ENCODE measurements at regions not wholly inside any gene's neighbourhood (a gene's known extent, or its start where the extent isn't known, plus 50 kb on each side); places are given as distances from the start of the nearest gene placed in this dataset.
"Not testable (repeated sequence)": the region's sequence is repeated elsewhere in the genome, so short reads cannot be mapped to it uniquely, and the experiment has no call there.

DNA sequence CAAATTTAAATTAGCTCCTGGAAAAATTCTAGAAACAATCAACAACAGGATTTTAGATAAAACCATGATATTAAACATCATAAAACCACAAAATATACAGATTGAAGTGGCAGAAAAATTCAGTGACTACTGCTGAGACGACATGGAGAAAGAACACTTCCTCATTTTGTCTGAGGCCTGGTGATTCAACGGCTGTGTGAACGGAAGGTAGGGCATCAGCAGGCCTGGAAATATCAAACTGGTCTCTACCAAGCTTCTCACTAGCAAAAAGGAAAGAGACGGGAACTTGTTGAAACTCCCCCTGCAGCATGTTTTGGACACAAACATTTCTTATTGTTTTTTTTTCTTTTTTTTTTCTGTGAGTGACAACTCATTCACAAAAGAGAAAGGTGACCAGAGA is 58.0 kb upstream of the AHI1 start:
- no peaks in the 10 kb centered on the region for H3K36me3 ChIP-seq (ENCODE audit: control insufficient read depth in 1 of 2, insufficient read depth in 2 of 2, low read length in 2 of 2)
- no peak overlapping the region for H3K27ac ChIP-seq (ENCODE audit: low read length)
- no peaks in the 10 kb centered on the region for H3K4me1 ChIP-seq (ENCODE audit: control insufficient read depth in 1 of 2, insufficient read depth in 2 of 2, low read length in 2 of 2)
- H3K9me3 ChIP-seq (ENCODE audit: control insufficient read depth in 1 of 2, low read length in 2 of 2): no peaks in the 10 kb centered on the region
- no peak overlapping the region for H3K4me3 ChIP-seq (ENCODE audit: low read depth in 1 of 2, low read length in 2 of 2)
- H3K27me3 ChIP-seq (ENCODE audit: low read depth, low read length): no peaks in the 10 kb centered on the region

GRCh38 chr6:135557582-135557981 is 60.0 kb upstream of the AHI1 start:
- Histone ChIP-seq H3K27ac (ENCODE audit: low read length) (no peak overlapping the region), H3K27me3 (ENCODE audit: low read depth, low read length) (no peaks in the 10 kb centered on the region), H3K4me3 (ENCODE audit: low read depth in 1 of 2, low read length in 2 of 2) (no peak overlapping the region), H3K4me1 (ENCODE audit: control insufficient read depth in 1 of 2, insufficient read depth in 2 of 2, low read length in 2 of 2) (no peaks in the 10 kb centered on the region), H3K36me3 (ENCODE audit: control insufficient read depth in 1 of 2, insufficient read depth in 2 of 2, low read length in 2 of 2) (no peaks in the 10 kb centered on the region), H3K9me3 (ENCODE audit: control insufficient read depth in 1 of 2, low read length in 2 of 2) (no peaks in the 10 kb centered on the region)

- H3K4me3 ChIP-seq (ENCODE audit: low read depth in 1 of 2, low read length in 2 of 2); H3K9me3 ChIP-seq (ENCODE audit: control insufficient read depth in 1 of 2, low read length in 2 of 2); H3K36me3 ChIP-seq (ENCODE audit: control insufficient read depth in 1 of 2, insufficient read depth in 2 of 2, low read length in 2 of 2); H3K4me1 ChIP-seq (ENCODE audit: control insufficient read depth in 1 of 2, insufficient read depth in 2 of 2, low read length in 2 of 2); H3K27ac ChIP-seq (ENCODE audit: low read length); H3K27me3 ChIP-seq (ENCODE audit: low read depth, low read length): not testable (repeated sequence)
Observed at GRCh38 chr6:135565605-135566004, 68.1 kb upstream of the AHI1 start.

- no peaks in the 10 kb centered on the region for H3K27me3 ChIP-seq (ENCODE audit: low read depth, low read length)
- H3K4me3 ChIP-seq (ENCODE audit: low read depth in 1 of 2, low read length in 2 of 2): no peak overlapping the region
- no peak overlapping the region for H3K27ac ChIP-seq (ENCODE audit: low read length)
- H3K4me1 ChIP-seq (ENCODE audit: control insufficient read depth in 1 of 2, insufficient read depth in 2 of 2, low read length in 2 of 2): no peaks in the 10 kb centered on the region
- no peaks in the 10 kb centered on the region for H3K9me3 ChIP-seq (ENCODE audit: control insufficient read depth in 1 of 2, low read length in 2 of 2)
- H3K36me3 ChIP-seq (ENCODE audit: control insufficient read depth in 1 of 2, insufficient read depth in 2 of 2, low read length in 2 of 2): no peaks in the 10 kb centered on the region
Observed at GRCh38 chr6:135566311-135567068, 69.0 kb upstream of the AHI1 start.

- no peaks in the 10 kb centered on the region for H3K27me3 ChIP-seq (ENCODE audit: low read depth, low read length)
- no peaks in the 10 kb centered on the region for H3K4me1 ChIP-seq (ENCODE audit: control insufficient read depth in 1 of 2, insufficient read depth in 2 of 2, low read length in 2 of 2)
- H3K27ac ChIP-seq (ENCODE audit: low read length): no peak overlapping the region
- H3K36me3 ChIP-seq (ENCODE audit: control insufficient read depth in 1 of 2, insufficient read depth in 2 of 2, low read length in 2 of 2): no peaks in the 10 kb centered on the region
- H3K4me3 ChIP-seq (ENCODE audit: low read depth in 1 of 2, low read length in 2 of 2): no peak overlapping the region
- no peaks in the 10 kb centered on the region for H3K9me3 ChIP-seq (ENCODE audit: control insufficient read depth in 1 of 2, low read length in 2 of 2)
Observed at GRCh38 chr6:135567375-135568083, 70.0 kb upstream of the AHI1 start.

DNA sequence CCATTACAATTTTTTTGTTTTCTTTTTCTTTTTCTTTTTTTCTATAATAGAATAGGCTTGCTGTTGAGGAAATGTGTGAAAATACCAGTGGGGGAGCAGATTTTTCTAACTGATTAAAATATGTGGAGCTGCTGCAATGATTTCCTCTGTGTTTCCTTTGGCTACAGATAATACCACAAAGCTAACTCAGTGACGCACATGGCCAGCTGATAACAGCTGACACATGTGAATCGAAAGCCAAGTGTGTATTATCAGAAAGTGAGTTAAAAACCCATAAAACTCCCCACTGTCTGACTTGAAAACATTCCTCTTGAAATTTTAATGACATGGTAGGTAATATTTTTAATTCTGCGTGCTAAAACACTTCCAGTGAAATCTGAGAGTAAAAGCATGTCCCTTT is 70.8 kb upstream of the AHI1 start:
- H3K27ac ChIP-seq (ENCODE audit: low read length): no peak overlapping the region
- no peaks in the 10 kb centered on the region for H3K27me3 ChIP-seq (ENCODE audit: low read depth, low read length)
- no peaks in the 10 kb centered on the region for H3K36me3 ChIP-seq (ENCODE audit: control insufficient read depth in 1 of 2, insufficient read depth in 2 of 2, low read length in 2 of 2)
- no peak overlapping the region for H3K4me3 ChIP-seq (ENCODE audit: low read depth in 1 of 2, low read length in 2 of 2)
- H3K9me3 ChIP-seq (ENCODE audit: control insufficient read depth in 1 of 2, low read length in 2 of 2): no peaks in the 10 kb centered on the region
- no peaks in the 10 kb centered on the region for H3K4me1 ChIP-seq (ENCODE audit: control insufficient read depth in 1 of 2, insufficient read depth in 2 of 2, low read length in 2 of 2)

DNA sequence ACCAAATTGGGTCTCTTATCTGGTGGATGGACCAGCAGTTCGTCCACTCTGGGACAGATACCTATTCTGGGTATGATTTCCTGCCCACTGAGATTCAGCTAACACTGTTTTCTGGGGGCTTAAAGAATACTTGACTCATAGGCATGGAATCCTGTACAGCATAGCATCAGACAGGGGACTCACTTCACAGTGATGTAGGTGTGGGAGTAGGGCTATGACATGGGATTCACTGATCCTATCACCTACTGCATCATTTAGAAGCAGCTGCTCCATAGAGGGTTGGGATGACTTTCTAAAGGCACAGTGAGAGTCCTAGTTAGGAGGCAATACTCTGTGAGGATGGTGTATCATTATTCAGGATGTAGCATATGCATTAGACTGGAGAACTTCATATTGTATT is 74.5 kb upstream of the AHI1 start:
- Histone ChIP-seq H3K4me1 (ENCODE audit: control insufficient read depth in 1 of 2, insufficient read depth in 2 of 2, low read length in 2 of 2) (no peaks in the 10 kb centered on the region), H3K9me3 (ENCODE audit: control insufficient read depth in 1 of 2, low read length in 2 of 2) (no peaks in the 10 kb centered on the region), H3K27me3 (ENCODE audit: low read depth, low read length) (no peaks in the 10 kb centered on the region), H3K36me3 (ENCODE audit: control insufficient read depth in 1 of 2, insufficient read depth in 2 of 2, low read length in 2 of 2) (no peaks in the 10 kb centered on the region), H3K27ac (ENCODE audit: low read length) (no peak overlapping the region), H3K4me3 (ENCODE audit: low read depth in 1 of 2, low read length in 2 of 2) (no peak overlapping the region)

DNA sequence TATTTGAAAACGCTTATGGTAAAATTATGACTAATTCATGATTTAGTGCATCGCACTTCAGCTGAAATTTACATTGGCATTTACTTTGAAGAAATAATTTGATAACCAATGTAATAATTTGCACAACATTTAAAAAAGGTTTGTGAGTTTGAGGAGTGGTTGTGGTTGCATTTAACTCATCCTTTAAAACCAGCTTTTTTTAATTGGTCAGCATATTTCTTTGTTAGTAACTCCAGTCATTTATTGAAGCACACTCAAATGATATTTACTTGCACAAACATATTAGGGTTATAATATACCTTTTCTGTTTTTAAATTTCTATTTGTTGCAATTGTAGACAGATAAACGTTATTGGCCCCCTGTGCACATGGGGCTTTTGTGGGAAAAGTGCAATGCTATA is 78.1 kb upstream of the AHI1 start:
- Histone ChIP-seq H3K4me3 (ENCODE audit: low read depth in 1 of 2, low read length in 2 of 2) (no peak overlapping the region), H3K27me3 (ENCODE audit: low read depth, low read length) (no peaks in the 10 kb centered on the region), H3K36me3 (ENCODE audit: control insufficient read depth in 1 of 2, insufficient read depth in 2 of 2, low read length in 2 of 2) (no peaks in the 10 kb centered on the region), H3K4me1 (ENCODE audit: control insufficient read depth in 1 of 2, insufficient read depth in 2 of 2, low read length in 2 of 2) (no peaks in the 10 kb centered on the region), H3K27ac (ENCODE audit: low read length) (no peak overlapping the region), H3K9me3 (ENCODE audit: control insufficient read depth in 1 of 2, low read length in 2 of 2) (no peaks in the 10 kb centered on the region)

- H3K4me1 ChIP-seq (ENCODE audit: control insufficient read depth in 1 of 2, insufficient read depth in 2 of 2, low read length in 2 of 2): no peaks in the 10 kb centered on the region
- H3K36me3 ChIP-seq (ENCODE audit: control insufficient read depth in 1 of 2, insufficient read depth in 2 of 2, low read length in 2 of 2): no peaks in the 10 kb centered on the region
- H3K4me3 ChIP-seq (ENCODE audit: low read depth in 1 of 2, low read length in 2 of 2): no peak overlapping the region
- no peaks in the 10 kb centered on the region for H3K27me3 ChIP-seq (ENCODE audit: low read depth, low read length)
- H3K9me3 ChIP-seq (ENCODE audit: control insufficient read depth in 1 of 2, low read length in 2 of 2): no peaks in the 10 kb centered on the region
- H3K27ac ChIP-seq (ENCODE audit: low read length): no peak overlapping the region
Observed at GRCh38 chr6:135576055-135576454, 78.5 kb upstream of the AHI1 start.

- Histone ChIP-seq H3K4me3 (ENCODE audit: low read depth in 1 of 2, low read length in 2 of 2) (no peak overlapping the region), H3K27ac (ENCODE audit: low read length) (no peak overlapping the region), H3K9me3 (ENCODE audit: control insufficient read depth in 1 of 2, low read length in 2 of 2) (no peaks in the 10 kb centered on the region), H3K4me1 (ENCODE audit: control insufficient read depth in 1 of 2, insufficient read depth in 2 of 2, low read length in 2 of 2) (no peaks in the 10 kb centered on the region), H3K36me3 (ENCODE audit: control insufficient read depth in 1 of 2, insufficient read depth in 2 of 2, low read length in 2 of 2) (no peaks in the 10 kb centered on the region), H3K27me3 (ENCODE audit: low read depth, low read length) (no peaks in the 10 kb centered on the region)
Observed at GRCh38 chr6:135577059-135577538, 79.6 kb upstream of the AHI1 start.

- Histone ChIP-seq H3K27ac (ENCODE audit: low read length) (no peak overlapping the region), H3K27me3 (ENCODE audit: low read depth, low read length) (no peaks in the 10 kb centered on the region), H3K4me3 (ENCODE audit: low read depth in 1 of 2, low read length in 2 of 2) (no peak overlapping the region), H3K36me3 (ENCODE audit: control insufficient read depth in 1 of 2, insufficient read depth in 2 of 2, low read length in 2 of 2) (no peaks in the 10 kb centered on the region), H3K4me1 (ENCODE audit: control insufficient read depth in 1 of 2, insufficient read depth in 2 of 2, low read length in 2 of 2) (no peaks in the 10 kb centered on the region), H3K9me3 (ENCODE audit: control insufficient read depth in 1 of 2, low read length in 2 of 2) (no peaks in the 10 kb centered on the region)
Observed at GRCh38 chr6:135578976-135579375, 81.4 kb upstream of the AHI1 start.

Data from muscle layer of duodenum (tissue), 2 donors.